Urothelium cell line (cell line): ENCODE measurements at regions not wholly inside any gene's neighbourhood (a gene's known extent, or its start where the extent isn't known, plus 50 kb on each side); places are given as distances from the start of the nearest gene placed in this dataset.

Source experiments
- DNase-seq: peaks from one replicate; pipeline ENCODE4 v3.0.0; 2011; ENCODE audit warnings: low spot score, mixed read lengths
- FAIRE-seq: peaks from 2 replicates; lab custom pipeline; 2011; peaks lifted over from hg19 to GRCh38; lab: Jason Lieb, UNC

DNA sequence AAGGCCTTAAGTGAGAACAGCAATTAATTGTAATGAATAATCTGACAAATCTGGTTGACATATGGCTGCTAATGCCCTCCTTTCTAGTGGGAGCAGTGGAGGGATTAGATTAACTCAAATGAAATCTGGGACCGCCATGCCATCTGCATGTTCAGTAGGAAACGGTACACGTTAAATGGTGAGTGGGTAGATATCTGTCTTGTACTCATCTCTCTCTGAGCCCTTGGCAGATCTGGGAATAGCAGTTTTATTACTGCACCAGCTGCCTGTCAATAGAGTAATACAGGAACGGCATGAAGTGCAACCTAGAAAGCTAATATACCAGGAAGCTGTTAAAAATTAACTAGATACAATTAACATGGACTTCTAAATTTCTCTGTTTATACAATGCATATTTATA lies 258.8 kb downstream of the GPD2 start:
- DNase-seq (no peak), FAIRE-seq (no peak)

DNA sequence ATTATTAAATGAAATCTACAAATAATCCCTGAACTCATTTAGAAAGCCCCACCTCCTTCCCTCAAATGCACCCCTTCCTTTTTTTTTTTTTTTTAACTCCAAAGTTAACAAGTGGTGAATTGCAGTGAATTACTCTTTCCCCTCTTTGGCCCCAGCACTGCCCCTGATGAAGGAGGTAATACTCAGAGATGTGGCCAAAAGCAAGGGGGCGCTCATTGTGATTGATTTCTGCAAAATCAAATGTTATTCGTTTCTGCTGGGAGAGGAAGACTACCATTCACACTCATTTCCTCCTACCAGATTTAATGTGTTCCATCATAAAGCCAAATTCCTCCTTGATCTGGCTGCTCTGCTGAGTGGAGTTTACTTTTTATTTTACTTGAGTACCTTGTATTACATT lies 259.4 kb downstream of the GPD2 start:
- FAIRE-seq: no peak
- DNase-seq: no peak

GRCh38 chr2:156697906-156698305 lies 261.7 kb downstream of the GPD2 start:
- no peak for DNase-seq
- FAIRE-seq: no peak

- DNase-seq (no peak), FAIRE-seq (no peak)
These were observed 264.5 kb downstream of the GPD2 start for GRCh38 chr2:156700681-156701080.

DNA sequence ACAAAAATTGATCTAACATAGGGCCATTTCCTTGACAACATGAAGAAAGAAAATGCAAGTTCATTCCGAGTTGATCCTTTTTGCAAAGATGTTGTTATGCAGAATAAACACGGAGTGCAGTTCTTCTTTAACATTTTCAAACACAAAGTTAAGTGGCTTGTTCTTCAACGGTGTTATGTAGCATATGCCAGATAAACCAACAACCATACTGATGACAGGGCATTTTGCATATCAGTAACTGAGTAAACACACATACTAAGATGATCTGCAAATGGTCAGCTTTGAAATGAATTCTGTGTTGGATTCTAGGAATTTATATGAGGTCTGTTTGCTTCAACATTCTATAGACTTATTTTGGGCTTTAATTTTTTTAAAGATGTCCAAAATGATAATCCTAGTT lies 266.4 kb downstream of the GPD2 start:
- FAIRE-seq (no peak), DNase-seq (no peak)

DNA sequence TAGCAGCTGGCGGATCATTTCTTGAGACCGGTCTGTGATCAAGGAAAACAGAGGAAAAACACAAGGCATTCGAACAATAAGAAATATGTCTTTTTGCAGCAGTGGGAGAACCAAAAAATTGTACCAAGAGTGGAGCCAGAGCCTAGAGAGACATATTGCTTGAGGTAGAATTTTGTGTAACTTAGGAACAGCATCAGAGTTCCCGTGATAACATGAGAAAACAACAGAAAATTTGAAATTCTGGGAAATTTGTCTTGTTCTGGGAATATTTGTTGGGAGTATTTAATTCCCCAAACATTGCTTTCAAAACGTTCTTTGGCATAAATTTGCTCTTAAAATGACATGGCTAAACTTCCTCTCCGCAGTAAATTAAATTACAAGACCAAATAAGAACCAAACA lies 267.5 kb downstream of the GPD2 start:
- FAIRE-seq (no peak), DNase-seq (no peak)

DNA sequence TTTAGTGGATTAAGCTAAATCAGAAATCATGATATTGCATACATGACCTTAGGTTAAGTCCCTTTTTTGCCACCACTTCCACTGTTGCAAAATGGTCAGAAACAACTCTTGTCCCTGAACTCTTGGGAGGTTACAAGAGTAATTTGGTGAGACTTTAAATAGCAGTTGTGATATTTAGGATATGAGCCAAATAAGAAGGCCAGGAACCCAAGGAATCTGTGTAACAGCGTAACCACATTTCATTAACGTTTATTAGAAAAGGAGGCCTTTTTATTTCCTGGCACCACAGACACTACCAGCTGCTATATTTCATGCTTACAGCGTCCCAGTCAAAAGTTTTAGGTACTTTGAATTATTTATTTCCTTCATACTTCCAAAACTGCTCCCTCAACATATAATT lies 268.0 kb downstream of the GPD2 start:
- FAIRE-seq (no peak), DNase-seq (no peak)

DNA sequence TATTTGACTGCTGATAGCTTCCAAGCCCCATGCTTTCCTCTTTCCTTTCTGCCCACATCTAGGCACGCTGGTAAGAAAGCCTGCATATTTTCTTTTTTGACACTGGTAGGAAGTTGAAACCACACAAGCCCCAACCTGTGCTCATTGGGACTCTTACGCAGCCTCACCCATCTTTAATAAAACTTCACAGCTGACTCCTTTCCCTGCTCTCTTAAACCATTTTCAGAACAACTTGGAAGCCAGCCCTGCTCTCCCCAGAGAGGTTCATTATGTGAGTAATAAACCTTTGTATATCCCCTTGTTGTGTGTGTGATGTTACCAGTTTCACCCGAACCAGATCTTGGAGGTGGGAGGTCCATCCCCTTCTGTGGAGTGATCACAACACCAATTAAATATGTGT lies 268.4 kb downstream of the GPD2 start:
- no peak for FAIRE-seq
- DNase-seq: no peak

GRCh38 chr2:156706576-156706975 lies 270.4 kb downstream of the GPD2 start:
- no peak for DNase-seq
- no peak for FAIRE-seq

DNA sequence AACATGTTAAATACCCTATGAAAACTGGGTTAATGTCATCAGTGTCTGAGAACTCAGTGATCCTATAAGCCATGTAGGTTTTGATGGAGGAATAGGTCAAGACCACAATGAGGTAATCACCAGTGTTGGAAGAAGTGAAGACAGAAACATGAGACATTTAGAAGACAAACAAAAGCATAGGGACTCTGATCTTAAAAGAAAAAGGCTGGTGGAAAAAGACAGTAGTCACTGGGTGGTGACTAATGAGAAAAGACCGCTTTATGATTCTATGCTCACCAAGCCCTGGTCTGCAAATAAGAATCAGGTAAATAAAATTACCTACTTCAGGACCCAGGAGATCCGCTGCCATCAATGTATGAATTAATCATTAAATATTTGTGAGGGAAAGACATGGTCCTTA lies 271.9 kb downstream of the GPD2 start:
- peak; percentile 7 for DNase-seq
- no peak for FAIRE-seq

GRCh38 chr2:156709091-156709490 lies 272.9 kb downstream of the GPD2 start:
- FAIRE-seq: no peak
- no peak for DNase-seq

GRCh38 chr2:156719036-156719435 lies 282.9 kb downstream of the GPD2 start:
- FAIRE-seq (no peak), DNase-seq (no peak)

- FAIRE-seq: no peak
- DNase-seq: no peak
These were observed 291.7 kb downstream of the GPD2 start for GRCh38 chr2:156727867-156728266.

GRCh38 chr2:156728328-156728727 lies 292.1 kb downstream of the GPD2 start:
- DNase-seq (no peak), FAIRE-seq (no peak)

- DNase-seq: no peak
- no peak for FAIRE-seq
These were observed 295.3 kb downstream of the GPD2 start for GRCh38 chr2:156731506-156731905.

GRCh38 chr2:156736950-156737349 lies 300.8 kb downstream of the GPD2 start:
- FAIRE-seq (no peak), DNase-seq (no peak)

DNA sequence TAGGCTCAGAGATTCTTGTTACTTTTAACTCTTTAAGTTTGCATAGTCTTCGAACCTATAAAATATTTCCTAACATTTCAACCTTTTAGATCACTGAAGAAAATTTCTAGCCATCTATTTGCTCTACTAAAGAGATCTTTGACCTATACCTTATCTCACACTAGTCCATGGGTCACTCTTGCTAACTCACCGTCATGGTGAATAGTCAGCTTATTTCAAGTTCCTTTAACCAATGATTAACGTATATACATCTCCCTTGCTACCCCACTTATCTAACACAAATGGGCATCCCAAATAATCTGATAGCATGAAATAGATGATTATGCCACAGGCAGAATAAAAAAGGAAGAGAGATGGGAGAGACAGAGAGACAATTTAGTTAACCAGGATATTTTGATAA lies 303.1 kb downstream of the GPD2 start:
- DNase-seq (no peak), FAIRE-seq (no peak)

DNA sequence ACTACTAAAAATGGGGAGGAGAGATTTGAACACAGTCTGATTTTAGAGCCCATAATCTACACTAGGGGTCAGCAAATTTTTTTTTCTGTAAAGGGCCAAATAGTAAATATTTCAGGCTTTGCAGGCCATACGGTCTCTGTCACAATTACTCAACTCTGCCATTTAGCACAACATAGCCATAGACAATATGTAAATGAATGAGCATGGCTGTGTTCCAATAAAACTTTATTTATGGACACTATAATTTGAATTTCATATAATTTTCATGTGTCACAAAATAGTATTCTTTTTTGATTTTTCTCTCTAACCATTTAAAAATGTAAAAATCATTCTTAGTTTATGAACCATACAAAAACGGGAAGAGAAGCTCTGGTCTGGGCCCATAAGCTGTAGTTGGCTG lies 309.4 kb downstream of the GPD2 start:
- DNase-seq: no peak
- no peak for FAIRE-seq

- DNase-seq (no peak), FAIRE-seq (peak; percentile 66)
These were observed 312.0 kb downstream of the GPD2 start for GRCh38 chr2:156748221-156748620.

DNA sequence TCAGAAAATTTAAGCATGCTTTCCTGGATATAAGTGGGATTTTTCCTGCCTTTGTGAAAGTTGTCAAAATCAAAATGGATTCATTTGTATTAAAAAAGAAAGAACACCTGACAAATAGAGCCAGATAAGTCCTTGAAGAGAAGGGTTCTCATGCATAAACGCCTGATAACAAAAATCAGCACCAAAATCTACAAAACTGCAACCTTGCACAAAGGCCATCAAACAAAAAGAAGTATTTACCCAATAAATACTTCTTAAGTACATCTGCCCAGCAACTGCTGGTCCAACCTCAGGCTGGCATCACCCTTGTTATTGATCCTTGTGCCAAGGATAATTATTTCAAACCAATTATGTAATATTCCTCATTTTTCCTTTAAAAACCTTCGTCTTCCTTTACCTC lies 315.9 kb downstream of the GPD2 start:
- no peak for FAIRE-seq
- no peak for DNase-seq

DNA sequence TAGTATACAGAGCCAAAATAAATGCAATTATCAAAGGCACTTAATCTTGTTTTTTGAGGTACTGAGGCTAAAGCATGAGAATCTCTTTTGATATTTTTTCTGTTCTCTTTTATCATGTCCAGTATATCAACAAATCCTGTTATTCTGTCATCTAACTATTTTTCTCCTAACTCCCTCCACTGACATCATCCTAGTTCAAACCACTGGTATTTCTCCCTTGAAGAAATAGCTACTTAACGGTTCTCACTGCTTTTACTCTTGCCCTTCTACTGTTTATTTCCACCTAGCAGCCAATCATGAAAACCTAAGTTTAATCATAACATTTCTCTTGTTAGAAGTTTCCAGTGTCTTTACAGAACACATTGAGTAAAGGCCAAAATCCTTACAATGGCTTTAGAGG lies 317.6 kb downstream of the GPD2 start:
- DNase-seq (no peak), FAIRE-seq (no peak)

DNA sequence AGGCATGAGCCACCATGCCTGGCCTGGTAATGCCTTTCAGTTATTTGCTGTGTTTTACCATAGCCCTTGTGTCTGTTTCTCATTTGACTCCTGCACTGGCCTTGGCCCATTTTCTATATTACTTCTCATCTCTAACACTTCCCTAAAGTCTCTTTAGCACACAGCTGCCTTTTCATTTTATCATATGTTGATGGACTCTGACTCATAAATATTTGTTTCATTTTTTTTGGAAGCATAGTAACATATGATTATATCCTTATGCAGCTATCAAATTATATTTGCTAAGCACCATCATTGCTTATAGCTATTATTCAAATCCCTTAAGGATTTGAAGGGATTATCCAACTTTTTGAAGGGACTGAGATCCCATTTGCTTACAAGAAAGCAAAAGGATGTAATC lies 320.3 kb downstream of the GPD2 start:
- DNase-seq (no peak), FAIRE-seq (no peak)

DNA sequence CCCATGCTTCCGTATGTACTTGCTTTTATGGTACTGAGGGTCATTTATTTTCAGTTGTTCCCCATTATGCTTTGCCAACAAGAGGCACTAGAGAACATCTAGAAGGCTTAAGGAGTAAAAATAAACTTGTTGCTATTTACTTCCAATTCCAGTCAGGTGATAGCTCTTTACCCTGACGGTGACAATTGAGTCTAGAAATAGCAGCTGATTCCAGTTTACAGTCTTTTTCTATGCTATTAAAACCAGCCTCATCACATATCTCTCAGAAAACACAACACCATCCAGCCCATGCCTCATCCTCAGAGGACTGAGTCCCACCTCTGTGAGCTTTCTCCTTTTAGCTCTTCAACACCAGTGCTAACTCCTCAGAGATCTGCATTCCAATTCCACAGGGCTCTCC lies 327.0 kb downstream of the GPD2 start:
- FAIRE-seq: no peak
- no peak for DNase-seq

GRCh38 chr2:156765043-156765442 lies 328.9 kb downstream of the GPD2 start:
- FAIRE-seq (no peak), DNase-seq (no peak)
